ENCODE measurements at regions not wholly inside any gene's neighbourhood (a gene's known extent, or its start where the extent isn't known, plus 50 kb on each side); places are given as distances from the start of the nearest gene placed in this dataset.

DNA sequence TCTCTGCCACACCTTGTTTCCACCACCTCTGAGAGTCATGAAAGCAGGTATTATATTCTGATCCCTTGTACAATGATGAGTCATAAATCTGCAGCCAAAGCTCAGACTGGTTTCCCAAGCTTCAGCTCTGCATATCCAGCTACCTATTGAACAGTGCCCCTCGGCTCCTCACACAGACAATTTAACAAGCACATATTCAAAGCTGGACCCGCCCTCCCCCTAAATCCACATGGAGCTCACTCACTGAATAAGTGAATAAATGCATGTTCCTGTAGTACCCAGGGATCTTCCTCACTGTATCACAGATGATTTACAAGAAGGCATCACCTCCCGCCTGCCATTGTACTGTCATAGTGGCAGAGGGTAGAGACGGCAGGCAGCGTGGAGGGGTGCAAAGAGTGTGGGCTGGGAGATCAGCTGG, 516.4 kb downstream of the GRIN2A start:
- TF ChIP-seq PBX3 (CRISPR knock-in tag; IDR thresholded peaks at IDR 0.05) (no peak), CTCF (tag by site-specific recombination; IDR thresholded peaks at IDR 0.05) (no peak), KLF1 (tag by site-specific recombination; IDR thresholded peaks at IDR 0.05) (no peak), ZBTB21 (tag by site-specific recombination; IDR thresholded peaks at IDR 0.05) (no peak), ZNF302 (tag by site-specific recombination; IDR thresholded peaks at IDR 0.05; ENCODE audit: low read depth) (no peak)
- TF ChIP-seq, protein P1, sequence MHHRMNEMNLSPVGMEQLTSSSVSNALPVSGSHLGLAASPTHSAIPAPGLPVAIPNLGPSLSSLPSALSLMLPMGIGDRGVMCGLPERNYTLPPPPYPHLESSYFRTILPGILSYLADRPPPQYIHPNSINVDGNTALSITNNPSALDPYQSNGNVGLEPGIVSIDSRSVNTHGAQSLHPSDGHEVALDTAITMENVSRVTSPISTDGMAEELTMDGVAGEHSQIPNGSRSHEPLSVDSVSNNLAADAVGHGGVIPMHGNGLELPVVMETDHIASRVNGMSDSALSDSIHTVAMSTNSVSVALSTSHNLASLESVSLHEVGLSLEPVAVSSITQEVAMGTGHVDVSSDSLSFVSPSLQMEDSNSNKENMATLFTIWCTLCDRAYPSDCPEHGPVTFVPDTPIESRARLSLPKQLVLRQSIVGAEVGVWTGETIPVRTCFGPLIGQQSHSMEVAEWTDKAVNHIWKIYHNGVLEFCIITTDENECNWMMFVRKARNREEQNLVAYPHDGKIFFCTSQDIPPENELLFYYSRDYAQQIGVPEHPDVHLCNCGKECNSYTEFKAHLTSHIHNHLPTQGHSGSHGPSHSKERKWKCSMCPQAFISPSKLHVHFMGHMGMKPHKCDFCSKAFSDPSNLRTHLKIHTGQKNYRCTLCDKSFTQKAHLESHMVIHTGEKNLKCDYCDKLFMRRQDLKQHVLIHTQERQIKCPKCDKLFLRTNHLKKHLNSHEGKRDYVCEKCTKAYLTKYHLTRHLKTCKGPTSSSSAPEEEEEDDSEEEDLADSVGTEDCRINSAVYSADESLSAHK (tag by site-specific recombination; IDR thresholded peaks at IDR 0.05) = no peak
